GM12878 (cell line): ENCODE measurements at regions not wholly inside any gene's neighbourhood (a gene's known extent, or its start where the extent isn't known, plus 50 kb on each side); places are given as distances from the start of the nearest gene placed in this dataset.

Source experiments
- JUND ChIP-seq: IDR thresholded peaks from 2 replicates; pipeline ENCODE4 v1.6.1; 2012; ENCODE audit warnings: low read depth, mild to moderate bottlenecking, low read length, improper control_type of control experiment, moderate library complexity
- RFX5 ChIP-seq: IDR thresholded peaks from 2 replicates; pipeline ENCODE4 v1.6.1; 2011; ENCODE audit warnings: low read depth, low read length, improper control_type of control experiment
- RUNX3 ChIP-seq: IDR thresholded peaks from 2 replicates; pipeline ENCODE4 v1.6.1; 2012; ENCODE audit warnings: low read length, inconsistent platforms
- TARDBP ChIP-seq: IDR thresholded peaks from 2 replicates; pipeline ENCODE4 v1.6.1; 2016; ENCODE audit warnings: borderline replicate concordance
- ZBTB11 ChIP-seq: fragments of 450-650 bp; formaldehyde crosslinking; IDR thresholded peaks from 2 replicates; pipeline ENCODE4 v1.5.0; 2022; ENCODE audit warnings: mild to moderate bottlenecking, missing genetic modification characterization
- ZBTB40 ChIP-seq: fragments of 450-650 bp; IDR thresholded peaks from 2 replicates; pipeline ENCODE4 v1.6.1; 2016; ENCODE audit warnings: mild to moderate bottlenecking, moderate library complexity, borderline replicate concordance
- TF ChIP-seq, protein P1 (sequence below): fragments of 150-350 bp; IDR thresholded peaks from 2 replicates; pipeline ENCODE4 v1.6.1; 2014; ENCODE audit warnings: mild to moderate bottlenecking, low read depth, low read length

DNA sequence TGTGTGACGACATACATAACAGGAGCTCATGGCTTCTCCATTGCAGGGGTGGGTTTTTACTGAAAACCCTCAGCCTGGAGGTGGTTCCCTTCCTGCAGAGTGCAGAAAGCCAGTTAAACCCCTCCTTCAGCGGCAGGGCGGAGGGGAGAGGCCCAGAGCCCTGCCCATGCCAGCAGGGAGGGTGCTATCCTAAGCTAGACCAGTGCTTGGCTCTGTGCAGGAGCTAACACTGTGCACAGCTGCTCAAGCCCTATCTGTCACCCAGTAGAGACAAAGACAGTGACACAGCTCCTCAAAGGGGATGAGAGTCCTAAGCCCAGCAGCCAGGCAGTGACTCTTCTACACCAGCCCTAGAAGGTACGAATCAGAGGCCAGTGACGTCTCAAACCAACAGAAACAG is 70.0 kb upstream of the ZSWIM6 start (continued):
- TF ChIP-seq ZBTB11 (CRISPR knock-in tag): no peak
- no peak for TF ChIP-seq RFX5
- TF ChIP-seq ZBTB40: no peak
- no peak for TF ChIP-seq TARDBP
- no peak for TF ChIP-seq JUND
- TF ChIP-seq RUNX3: no peak
- TF ChIP-seq, protein P1, sequence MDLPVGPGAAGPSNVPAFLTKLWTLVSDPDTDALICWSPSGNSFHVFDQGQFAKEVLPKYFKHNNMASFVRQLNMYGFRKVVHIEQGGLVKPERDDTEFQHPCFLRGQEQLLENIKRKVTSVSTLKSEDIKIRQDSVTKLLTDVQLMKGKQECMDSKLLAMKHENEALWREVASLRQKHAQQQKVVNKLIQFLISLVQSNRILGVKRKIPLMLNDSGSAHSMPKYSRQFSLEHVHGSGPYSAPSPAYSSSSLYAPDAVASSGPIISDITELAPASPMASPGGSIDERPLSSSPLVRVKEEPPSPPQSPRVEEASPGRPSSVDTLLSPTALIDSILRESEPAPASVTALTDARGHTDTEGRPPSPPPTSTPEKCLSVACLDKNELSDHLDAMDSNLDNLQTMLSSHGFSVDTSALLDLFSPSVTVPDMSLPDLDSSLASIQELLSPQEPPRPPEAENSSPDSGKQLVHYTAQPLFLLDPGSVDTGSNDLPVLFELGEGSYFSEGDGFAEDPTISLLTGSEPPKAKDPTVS: no peak
